Neural progenitor cell (in vitro differentiated cells): ENCODE measurements at regions not wholly inside any gene's neighbourhood (a gene's known extent, or its start where the extent isn't known, plus 50 kb on each side); places are given as distances from the start of the nearest gene placed in this dataset.

Experiments used
- EZH2 ChIP-seq: fragments of 200-600 bp; sonication (generic); IDR thresholded peaks from 2 replicates; pipeline ENCODE4 v1.6.1; 2017; ENCODE audit warnings: antibody characterized with exemption, mild to moderate bottlenecking, moderate library complexity
- EZH2phosphoT487 ChIP-seq: fragments of 200-600 bp; sonication (generic); IDR thresholded peaks from 2 replicates; pipeline ENCODE4 v1.6.1; 2017; ENCODE audit warnings: antibody characterized with exemption
- TF ChIP-seq, protein P1 (sequence below): fragments of 200-600 bp; sonication (generic); IDR thresholded peaks from 2 replicates; pipeline ENCODE4 v1.5.1; 2017; ENCODE audit warnings: antibody characterized with exemption, mild to moderate bottlenecking

GRCh38 chr9:17963498-17963897 is 384.6 kb downstream of the SH3GL2 start:
- TF ChIP-seq, protein P1, sequence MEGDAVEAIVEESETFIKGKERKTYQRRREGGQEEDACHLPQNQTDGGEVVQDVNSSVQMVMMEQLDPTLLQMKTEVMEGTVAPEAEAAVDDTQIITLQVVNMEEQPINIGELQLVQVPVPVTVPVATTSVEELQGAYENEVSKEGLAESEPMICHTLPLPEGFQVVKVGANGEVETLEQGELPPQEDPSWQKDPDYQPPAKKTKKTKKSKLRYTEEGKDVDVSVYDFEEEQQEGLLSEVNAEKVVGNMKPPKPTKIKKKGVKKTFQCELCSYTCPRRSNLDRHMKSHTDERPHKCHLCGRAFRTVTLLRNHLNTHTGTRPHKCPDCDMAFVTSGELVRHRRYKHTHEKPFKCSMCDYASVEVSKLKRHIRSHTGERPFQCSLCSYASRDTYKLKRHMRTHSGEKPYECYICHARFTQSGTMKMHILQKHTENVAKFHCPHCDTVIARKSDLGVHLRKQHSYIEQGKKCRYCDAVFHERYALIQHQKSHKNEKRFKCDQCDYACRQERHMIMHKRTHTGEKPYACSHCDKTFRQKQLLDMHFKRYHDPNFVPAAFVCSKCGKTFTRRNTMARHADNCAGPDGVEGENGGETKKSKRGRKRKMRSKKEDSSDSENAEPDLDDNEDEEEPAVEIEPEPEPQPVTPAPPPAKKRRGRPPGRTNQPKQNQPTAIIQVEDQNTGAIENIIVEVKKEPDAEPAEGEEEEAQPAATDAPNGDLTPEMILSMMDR: no peak
- TF ChIP-seq EZH2 (no peak), EZH2phosphoT487 (no peak)
